IMR-90 (cell line): ENCODE measurements at regions not wholly inside any gene's neighbourhood (a gene's known extent, or its start where the extent isn't known, plus 50 kb on each side); places are given as distances from the start of the nearest gene placed in this dataset.
"Not testable (repeated sequence)": the region's sequence is repeated elsewhere in the genome, so short reads cannot be mapped to it uniquely, and the experiment has no call there.

Experiments used
- BHLHE40 ChIP-seq: fragments of 150-350 bp; IDR thresholded peaks from 2 replicates; pipeline ENCODE4 v1.6.1; 2016; ENCODE audit warnings: mild to moderate bottlenecking, low read depth, low read length
- CEBPB ChIP-seq: IDR thresholded peaks from 2 replicates; pipeline ENCODE4 v1.6.1; 2012; ENCODE audit warnings: low read depth, low read length, improper control_type of control experiment
- CHD1 ChIP-seq: IDR thresholded peaks from 2 replicates; pipeline ENCODE4 v1.6.1; 2012; ENCODE audit warnings: low read depth, low read length, improper control_type of control experiment
- CTCF ChIP-seq: conservative IDR thresholded peaks from 2 replicates; pipeline ENCODE4 v1.5.1; 2012; ENCODE audit warnings: mild to moderate bottlenecking, low read depth, low read length, improper control_type of control experiment
- FOS ChIP-seq: fragments of 150-350 bp; IDR thresholded peaks from 2 replicates; pipeline ENCODE4 v1.6.1; 2016; ENCODE audit warnings: low read depth, low read length
- MAFK ChIP-seq: IDR thresholded peaks from 2 replicates; pipeline ENCODE4 v1.6.1; 2012; ENCODE audit warnings: low read depth, low read length, improper control_type of control experiment
- POLR2A ChIP-seq: IDR thresholded peaks from 2 replicates; pipeline ENCODE4 v1.6.1; 2012; ENCODE audit warnings: mild to moderate bottlenecking, low read depth, low read length
- SMC3 ChIP-seq: fragments of 150-350 bp; IDR thresholded peaks from 2 replicates; pipeline ENCODE4 v1.6.1; 2016; ENCODE audit warnings: low read depth, mild to moderate bottlenecking, antibody characterized with exemption, low read length, moderate library complexity
- TF ChIP-seq, protein P1 (sequence below): fragments of 150-350 bp; IDR thresholded peaks from 2 replicates; pipeline ENCODE4 v1.6.1; 2017; ENCODE audit warnings: mild to moderate bottlenecking, antibody characterized with exemption, low read length, low read depth

DNA sequence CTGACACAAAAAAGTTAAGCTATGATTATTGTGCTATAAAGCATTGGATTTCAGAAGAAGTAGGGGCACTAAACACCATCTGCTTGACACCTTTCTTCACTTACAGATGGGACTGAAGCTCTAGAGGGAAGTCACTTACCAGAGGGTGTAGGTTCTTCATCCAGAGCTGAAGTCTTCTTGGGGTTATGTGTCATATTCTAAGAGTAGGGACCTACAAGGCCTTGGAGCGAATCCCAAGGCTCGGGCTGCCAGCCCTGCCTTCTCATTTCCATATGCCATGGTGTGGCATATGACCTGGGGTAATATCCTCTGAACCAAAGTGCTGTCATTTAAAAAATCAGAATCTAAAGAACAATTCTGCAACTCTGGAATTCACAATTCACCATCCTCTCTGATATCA lies 2773.4 kb upstream of the TPTE start:
- not testable (repeated sequence) for TF ChIP-seq FOS, CTCF, POLR2A, CHD1, MAFK, CEBPB, BHLHE40, SMC3
- TF ChIP-seq, protein P1, sequence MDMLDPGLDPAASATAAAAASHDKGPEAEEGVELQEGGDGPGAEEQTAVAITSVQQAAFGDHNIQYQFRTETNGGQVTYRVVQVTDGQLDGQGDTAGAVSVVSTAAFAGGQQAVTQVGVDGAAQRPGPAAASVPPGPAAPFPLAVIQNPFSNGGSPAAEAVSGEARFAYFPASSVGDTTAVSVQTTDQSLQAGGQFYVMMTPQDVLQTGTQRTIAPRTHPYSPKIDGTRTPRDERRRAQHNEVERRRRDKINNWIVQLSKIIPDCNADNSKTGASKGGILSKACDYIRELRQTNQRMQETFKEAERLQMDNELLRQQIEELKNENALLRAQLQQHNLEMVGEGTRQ, result not testable (repeated sequence)
